ENCODE measurements at regions not wholly inside any gene's neighbourhood (a gene's known extent, or its start where the extent isn't known, plus 50 kb on each side); places are given as distances from the start of the nearest gene placed in this dataset.
A peak's percentile ranks its signal among the peaks of the same experiment; 100 is the strongest.
"Not testable (repeated sequence)": the region's sequence is repeated elsewhere in the genome, so short reads cannot be mapped to it uniquely, and the experiment has no call there.

DNA sequence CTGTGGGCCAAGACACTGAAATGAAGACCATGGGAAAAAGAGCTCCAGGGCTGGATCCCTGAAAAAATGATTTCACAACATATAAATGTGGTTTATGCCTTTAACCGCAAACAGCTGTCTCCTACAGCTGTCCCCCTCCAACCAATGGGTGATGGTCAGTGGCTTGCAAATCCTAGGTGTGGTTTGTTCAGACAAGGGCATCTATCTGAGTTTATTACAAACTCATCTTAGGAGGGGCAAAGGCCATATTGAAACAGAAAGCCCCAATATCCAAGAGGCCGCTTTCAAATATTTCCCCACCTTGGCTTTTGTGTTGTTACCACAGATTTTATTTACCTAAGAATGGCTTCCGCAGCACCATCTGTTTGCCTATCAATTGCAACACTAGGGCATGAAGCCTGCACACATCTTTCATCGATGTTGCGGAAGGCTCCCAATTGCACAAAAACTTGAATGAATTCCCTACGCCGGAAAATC, 503.6 kb upstream of the AMELY start:
- no peak for DNase-seq (ENCODE audit: low spot score)

DNA sequence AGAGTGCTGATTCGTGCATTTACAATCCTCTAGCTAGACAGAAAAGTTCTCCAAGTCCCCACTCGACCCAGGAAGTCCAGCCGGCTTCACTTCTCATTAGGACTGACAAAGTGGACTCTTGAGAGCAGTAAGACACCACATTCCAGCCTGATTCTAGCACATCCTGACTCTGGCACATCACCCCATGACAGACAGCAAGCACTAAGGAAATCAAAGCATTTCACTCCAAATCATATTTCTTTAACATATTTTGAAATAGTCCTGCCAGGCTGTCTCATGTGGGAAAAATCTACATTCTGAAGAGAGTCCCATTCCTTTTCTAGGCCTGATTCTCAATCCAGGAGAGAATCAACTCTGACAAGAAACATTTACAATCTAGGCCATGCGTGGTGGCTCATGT, 478.5 kb upstream of the AMELY start:
- DNase-seq (ENCODE audit: low spot score): no peak

DNA sequence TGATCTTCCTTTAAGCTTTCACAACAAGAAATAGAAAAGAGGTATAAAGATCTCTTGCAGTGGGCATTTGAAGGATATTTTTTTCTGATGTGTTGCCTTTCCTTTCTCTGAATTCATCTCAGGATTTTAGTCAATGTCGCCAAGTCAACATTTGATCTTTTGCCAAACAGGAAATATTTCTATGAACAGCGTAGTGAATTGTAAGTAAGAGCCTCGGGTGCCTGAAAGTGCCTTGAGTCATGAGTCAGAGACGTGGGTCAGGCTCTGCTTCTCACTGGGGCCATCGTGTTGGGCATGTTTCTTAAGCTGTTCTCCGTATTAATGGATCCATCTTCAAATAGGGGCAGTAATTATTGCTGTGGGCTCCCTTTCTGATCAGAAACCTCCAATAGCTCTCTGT, 471.4 kb upstream of the AMELY start:
- DNase-seq (ENCODE audit: low spot score): no peak

DNA sequence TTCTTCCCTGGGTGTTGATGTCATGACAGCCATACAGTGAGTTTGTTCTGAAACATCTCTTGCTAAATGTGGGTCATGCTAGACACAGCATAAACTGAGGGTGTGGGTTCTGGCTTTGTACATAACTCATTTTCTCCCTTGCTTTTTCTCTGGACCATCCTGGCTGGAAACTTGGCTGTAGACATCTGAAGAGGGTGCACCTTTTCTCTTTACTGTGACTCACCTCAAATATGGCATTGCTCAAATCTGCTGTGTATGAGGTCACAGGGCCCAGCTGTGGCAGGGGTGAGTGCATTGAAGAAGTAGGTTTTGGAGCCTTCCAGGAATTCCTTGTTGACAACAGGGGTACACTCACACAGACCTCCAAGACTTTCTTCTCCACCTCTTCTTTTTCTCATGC, 465.5 kb upstream of the AMELY start:
- no peak for DNase-seq (ENCODE audit: low spot score)

DNA sequence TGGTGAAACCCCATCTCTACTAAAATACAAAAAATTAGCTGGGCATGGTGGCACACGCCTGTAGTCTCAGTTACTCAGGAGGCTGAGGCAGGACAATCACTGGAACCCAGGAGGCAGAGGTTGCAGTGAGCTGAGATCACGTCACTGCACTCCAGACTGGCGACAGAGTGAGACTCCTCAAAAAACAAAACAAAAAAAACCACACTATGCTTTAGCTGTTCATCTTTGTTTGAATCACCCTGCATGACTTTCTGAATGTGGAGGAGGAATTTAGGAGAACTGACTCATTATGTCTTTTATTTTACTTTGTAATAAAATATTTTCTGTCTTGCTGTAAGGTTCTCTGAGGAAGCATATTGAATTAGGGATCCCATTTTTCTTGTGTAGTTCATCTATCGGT, 462.9 kb upstream of the AMELY start:
- DNase-seq (ENCODE audit: low spot score): not testable (repeated sequence)

DNA sequence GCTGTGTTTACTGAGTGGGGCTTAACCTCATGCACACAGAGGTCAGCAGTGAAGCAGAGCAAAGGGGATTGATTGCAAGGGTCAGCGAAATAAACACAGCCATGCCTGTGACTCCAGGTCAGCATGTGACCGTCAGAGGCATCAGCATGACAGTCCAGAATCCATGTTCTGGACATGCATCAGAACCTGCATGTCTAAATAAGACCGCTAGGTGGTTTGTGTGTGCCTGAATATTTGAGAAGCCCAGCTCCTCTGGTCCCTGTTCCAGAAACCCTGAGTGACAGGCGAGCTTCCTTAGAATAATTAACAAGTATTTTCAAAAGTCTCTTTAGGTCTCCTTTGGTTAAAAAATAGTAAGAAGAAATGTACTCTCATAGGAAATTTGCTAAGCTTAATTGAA, 460.4 kb upstream of the AMELY start:
- DNase-seq (ENCODE audit: low spot score): not testable (repeated sequence)

DNA sequence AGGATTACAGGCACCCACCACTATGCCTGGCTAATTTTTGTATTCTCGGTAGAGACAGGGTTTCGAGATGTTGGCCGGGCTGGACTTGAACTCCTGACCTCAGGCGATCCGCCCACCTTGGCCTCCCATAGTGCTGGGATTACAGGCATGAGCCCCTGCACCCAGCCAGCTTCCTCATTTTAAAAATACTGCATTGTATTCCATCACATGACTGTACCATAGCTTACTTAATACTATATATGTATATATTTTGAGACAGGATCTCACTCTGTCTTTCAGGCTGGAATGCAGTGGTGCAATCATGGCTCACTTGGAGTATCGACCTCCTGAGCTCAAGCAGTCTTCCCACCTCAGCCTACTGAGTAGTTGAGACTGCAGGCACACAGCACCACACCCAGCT, 459.5 kb upstream of the AMELY start:
- DNase-seq (ENCODE audit: low spot score): not testable (repeated sequence)

DNA sequence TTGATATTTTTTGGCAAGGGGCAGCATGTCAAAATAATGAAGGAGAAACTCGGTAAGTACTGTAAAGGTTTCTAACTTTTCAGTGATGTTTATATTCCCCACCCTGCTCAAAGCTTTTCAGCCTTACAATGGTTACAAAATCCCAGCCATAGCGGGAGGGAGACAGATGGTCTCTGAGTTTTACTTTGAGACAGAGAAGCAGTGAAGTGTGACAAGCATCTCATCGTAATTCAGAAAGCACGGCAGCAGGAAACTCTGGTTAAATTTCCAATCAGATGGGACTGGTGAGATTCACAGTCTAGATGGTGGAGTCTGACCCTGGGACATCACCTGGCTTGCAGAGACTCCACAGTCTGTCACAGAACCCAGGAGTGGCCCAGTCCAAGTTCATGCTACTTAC, 448.0 kb upstream of the AMELY start:
- DNase-seq (ENCODE audit: low spot score): peak; percentile 11

DNA sequence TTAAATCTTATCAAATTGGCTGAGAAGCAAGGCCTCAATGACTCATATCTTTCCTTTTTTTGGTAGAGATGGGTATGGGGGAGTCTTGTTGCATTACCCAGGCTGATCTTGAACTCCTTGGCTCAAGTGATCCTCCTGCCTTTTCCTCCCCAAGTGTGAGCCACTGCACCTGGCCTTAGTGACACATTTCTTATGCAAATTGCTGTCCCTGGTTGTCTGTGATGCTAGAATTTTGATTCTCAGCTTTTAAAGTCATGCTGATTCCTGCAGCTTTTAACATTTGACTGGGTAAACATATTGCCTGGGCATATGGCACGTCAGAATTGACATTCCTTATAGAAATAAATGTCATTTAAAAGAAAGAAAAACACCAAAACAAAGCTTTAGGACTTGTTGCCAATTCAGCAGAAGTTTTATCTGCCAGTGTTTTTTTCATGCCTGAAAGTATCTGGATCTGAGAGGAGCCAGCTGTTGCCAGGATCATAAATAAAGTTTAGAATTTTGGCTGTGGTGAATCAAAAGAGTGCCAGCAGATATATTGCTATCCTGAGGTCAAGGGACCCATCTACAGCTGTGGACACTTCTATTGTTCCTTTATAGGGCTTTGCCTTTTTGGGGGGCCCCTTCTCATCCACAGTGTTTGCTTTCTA, 446.7 kb upstream of the AMELY start:
- no peak for DNase-seq (ENCODE audit: low spot score)

DNA sequence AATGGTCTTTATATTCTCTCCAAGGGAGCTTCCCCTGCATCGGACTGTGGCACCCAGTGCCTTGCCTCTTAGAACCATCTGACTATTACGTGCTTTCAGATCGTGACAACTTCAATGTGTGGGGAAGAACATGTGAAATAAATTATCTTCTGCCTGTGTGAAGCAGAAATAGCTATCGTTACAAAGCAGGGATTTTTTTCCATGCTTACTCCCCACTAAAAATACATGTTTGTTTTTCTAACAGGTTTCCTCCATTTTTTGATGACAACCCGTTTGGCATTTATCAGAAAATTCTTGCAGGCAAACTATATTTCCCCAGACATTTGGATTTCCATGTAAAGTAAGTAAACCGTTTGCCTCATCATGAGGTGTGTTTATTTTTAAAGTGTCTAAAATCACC, 444.3 kb upstream of the AMELY start:
- DNase-seq (ENCODE audit: low spot score): not testable (repeated sequence)

DNA sequence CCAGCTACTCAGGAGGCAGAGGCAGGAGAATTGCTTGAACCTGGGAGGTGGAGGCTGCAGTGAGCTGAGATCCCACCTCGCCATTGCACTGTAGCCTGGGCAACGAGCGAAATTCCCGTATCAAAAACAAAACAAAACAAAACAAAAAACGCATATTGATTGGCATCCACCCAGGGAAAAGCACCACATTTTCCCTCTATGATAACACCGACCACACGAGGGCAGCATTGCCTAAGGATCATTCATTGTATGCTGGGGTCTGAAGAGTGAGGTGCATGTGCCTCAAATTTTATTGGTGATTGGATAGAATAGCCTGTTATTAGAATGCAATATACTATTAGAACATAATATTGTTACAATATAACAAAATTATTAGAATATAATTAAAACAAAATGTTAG, 433.1 kb upstream of the AMELY start:
- DNase-seq (ENCODE audit: low spot score): peak; percentile 57

DNA sequence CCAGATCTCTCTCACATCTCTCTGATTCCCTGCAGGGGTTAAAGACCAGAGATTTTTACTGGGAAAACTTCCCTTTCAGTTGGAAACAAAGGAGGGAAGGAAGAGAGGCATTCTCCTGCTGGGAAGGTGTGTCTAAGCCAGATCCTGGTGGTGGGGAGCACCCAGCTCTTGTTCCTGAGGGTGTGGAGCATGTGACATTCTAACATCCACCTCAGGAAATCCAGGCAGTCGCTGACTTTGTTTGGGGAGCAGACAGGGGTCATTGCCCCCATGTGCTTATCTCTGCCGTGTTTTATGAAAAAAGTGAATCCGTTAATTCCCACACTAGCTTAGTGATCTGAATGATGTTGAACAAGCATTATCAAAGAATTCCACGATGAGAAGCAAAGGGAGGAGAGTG, 431.7 kb upstream of the AMELY start:
- DNase-seq (ENCODE audit: low spot score): no peak

DNA sequence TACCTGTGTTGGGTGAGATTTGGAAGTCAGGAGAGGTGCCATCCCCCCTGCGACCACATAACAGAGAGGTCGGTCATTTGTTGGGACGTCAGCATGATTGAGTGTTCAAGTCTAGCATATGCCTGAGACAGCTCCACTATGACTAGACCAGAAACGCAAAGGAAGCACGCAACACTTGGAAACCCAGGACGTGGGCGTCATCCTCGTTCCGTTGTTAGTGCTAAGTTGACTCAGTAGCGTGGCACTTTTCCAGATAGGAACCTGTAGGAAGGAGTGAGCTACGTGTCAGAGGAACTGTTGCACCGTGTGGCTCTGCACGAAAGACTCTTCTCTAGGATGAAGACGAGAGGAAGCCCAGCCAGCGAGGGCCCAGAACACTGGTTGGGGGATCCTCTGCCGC, 431.2 kb upstream of the AMELY start:
- DNase-seq (ENCODE audit: low spot score): not testable (repeated sequence)

DNA sequence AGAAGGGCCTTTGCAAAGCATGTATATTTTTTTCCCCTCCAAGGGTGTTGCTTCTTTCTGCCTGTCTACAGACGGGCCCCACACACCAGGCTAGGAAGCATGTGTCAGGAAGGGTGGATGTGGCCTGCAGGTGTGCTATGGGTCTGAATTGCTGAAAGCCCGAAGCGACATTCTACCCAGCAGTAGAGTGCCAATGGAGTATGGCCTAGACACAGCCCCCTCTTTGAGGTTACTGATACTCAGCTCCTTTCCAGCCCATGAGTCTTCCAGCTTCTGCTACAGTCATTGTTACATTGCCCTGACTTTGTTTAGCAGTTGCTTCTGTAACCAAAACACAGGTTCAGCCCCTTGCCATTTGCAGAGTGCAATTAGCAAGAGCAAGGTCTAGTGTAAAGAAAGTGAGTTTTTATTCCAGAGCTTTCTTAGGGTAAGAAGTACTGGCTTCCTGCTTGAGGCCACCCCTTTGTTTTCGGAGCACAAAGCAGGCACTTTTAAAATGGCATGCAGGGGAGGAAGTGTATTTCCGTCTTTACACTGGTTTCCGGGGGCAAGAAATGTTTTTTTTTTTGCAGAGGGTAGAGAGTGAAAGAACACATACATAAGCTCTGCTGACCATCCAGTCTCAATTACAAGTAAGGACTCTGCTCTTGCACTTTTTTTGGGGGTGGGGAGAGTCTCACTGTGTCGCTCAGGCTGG, 428.0 kb upstream of the AMELY start:
- no peak for DNase-seq (ENCODE audit: low spot score)

DNA sequence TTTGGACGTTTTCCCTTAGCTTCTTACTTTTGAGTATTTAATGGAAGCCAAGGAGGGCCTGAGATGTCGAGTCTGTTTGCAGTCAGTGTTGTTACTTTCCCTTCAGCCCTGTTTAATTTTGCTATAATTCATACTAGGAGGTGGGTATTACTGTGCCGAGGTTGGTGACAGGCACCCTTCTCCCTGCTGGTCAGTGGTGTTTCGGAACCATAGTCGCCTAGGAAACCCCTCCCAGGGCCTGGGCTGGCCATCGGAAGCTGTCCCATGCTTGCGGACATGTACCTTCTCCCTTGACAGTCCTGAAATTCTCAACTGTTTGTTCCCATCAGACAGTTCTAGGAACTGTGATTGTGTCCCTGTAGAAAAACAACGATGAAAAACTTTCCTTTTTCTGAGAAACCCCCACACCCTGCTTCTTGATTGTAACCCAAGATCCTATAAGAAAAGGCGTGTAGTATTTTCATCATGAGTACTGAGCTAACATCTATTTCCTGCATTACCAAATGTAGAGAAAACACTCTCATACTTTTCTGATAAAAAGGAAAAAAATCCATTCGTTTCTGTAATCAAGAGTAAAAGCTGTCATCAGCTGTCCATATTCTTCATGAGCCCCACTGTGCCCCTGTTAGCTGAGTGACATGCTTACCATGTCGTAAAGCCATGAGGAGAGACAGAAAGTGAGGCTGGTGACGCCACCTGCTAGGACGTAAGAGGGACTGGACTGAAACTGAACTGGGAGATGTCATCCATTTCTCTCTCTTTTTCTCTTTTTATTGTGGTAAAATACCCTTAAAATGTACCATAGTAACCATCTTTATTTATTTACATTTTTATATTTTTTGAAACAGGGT, 424.7 kb upstream of the AMELY start:
- no peak for DNase-seq (ENCODE audit: low spot score)

DNA sequence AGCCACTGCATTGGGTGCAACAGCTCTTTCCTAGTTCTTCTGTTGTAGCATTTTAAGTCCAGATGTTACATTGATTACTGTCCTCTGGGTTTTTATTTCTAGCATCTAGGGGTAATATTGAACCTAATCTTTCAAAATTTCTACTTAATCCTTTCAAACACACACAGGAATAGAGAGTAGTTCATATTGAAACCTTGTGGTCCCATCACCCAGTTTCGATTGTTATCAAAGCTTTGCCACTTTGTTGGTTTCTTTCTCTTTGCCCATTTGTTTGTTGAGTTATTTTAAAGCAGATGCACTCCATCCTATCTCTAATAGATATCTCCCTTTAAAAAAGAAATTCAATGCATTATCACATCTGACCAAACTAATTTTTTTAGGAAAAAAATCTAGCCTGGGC, 422.9 kb upstream of the AMELY start:
- DNase-seq (ENCODE audit: low spot score): no peak

DNA sequence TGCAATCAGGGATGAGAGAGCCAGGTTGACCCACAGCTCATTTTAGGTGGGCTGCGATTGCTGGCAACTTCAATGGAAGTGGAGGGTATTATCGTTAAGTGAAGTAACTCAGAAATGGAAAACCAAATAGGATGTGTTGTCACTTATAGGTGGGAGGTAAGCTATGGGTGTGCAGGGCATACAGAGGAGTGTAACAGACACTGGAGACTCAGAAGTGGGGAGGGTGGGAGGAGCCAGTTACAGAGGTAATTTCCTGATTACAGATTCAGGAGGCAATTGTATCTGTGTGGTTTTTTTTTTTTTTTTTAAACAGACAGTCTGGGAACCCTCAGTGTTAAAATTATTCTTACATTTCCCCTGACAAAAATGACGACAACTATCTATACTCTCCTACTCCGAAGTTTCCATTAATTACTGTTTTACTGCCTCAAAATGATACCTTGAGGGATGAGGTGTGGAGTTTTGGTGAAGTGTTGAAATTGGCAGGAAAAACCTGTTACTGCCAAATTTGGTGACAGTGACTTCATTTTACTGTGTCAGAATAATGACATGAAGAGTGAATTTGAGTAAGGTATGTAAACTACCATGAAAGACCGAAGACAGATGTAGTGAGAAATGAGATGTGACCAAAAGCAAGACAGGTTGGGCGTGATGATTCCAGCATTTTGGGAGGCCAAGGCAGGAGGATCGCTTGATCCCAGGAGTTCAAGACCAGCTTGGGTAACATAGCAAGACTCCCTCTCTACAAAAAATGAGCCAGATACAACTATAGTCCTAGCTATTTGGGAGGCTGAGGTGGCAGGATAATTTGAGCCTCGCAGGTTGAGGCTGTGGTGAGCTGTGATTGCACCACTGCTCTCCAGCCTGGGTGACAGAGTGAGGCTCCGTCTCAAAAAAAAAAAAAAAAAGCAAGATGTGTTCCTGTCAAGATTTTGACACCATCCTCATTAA, 415.0 kb upstream of the AMELY start:
- no peak for DNase-seq (ENCODE audit: low spot score)

DNA sequence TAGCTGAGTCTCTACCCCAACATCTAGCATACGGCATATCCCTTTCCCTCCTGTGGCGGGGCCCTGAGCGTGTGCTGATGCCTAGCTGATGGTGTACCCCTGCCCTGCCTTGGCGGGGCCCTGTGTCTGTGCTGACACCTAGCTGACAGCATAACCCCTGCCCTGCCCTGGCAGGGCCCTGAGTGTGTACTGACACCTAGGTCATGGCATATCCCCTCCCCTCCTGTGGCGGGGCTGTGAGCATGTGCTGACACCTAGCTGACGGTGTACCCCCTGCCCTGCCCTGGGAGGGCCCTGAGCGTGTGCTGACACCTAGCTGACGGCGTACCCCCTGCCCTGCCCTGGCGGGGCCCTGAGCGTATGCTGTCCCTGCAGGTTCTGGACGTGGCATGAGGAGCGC, 414.0 kb upstream of the AMELY start:
- DNase-seq (ENCODE audit: low spot score): no peak

DNA sequence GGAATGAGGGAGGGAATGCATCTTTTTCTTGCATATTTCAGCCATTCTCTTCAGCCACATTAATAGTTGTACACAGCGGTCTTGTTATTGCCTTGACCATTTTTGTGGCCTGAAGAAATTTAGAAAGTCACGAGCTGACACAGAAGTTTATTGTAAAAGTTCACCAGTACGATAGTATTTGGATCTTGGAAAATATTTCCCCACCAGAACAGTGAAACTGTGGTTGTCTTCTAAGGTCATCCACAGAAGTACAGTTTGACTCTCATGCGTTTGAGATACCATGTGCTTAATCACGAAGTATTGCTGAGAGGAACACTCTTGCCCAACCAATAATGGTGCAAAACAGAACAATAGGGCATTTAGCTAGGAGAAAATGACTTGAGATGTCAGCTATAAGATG, 409.2 kb upstream of the AMELY start:
- DNase-seq (ENCODE audit: low spot score): no peak

DNA sequence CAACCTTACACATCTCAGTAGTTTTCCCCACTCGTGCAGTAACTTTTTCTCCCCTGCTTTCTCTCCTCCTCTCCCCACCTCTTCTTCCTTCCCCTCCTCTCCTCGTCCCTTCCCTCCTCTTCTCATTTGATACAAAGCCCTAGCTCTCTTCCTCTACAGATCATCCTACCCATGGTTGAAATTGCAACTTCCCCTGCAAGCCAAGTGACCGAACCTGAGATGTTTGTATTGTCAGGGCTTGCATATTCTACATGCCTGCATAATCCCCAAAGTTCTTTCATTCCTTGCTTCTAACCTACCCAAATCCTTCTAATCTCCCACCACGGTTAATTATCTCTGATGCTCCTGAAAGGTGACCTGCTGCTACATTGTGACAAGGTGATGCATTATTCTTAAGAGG, 408.6 kb upstream of the AMELY start:
- DNase-seq (ENCODE audit: low spot score): not testable (repeated sequence)

DNA sequence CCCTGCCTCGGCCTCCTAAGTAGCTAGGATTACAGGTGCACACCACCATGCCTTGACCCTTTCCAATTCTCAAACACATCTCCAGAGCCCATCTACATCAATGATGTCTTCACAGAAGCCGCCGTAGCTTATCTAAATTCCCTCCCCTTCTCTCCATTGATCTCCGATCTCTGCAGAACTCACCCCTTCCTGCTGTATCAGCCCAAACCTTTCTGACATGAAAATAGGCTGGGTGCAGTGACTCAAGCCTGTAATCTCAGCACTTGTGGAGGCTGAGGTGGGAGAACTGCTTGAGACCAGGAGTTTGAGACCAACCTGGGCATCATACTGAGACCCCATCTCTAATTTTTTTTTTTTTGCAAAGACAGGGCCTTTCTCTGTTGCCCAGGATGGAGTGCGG, 406.6 kb upstream of the AMELY start:
- DNase-seq (ENCODE audit: low spot score): no peak

DNA sequence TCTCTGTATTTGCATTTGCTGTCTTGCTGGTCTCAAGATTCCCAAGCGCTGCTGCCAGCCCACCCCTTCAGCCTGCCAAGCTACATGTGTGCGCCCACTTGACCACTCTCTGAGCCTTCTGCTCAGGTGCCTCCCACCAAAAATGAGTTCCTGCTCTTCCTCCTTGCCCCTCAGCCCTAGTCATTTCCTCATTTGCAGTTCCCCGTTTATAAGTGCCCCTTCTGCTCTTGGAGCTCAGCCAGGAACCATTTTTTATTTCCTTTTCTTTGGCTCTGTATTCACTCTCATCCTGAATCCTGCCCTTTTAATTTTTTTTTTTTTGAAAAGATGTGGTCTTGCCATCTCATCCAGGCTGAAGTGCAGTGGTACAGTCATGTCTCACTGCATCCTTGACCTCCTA, 406.0 kb upstream of the AMELY start:
- no peak for DNase-seq (ENCODE audit: low spot score)
